ENCODE measurements at regions not wholly inside any gene's neighbourhood (a gene's known extent, or its start where the extent isn't known, plus 50 kb on each side); places are given as distances from the start of the nearest gene placed in this dataset.
A peak's percentile ranks its signal among the peaks of the same experiment; 100 is the strongest.

- no peak for DNase-seq (ENCODE audit: low spot score)
These were observed 186.2 kb downstream of the FOXO1 start for GRCh38 chr13:40480012-40480914.

DNA sequence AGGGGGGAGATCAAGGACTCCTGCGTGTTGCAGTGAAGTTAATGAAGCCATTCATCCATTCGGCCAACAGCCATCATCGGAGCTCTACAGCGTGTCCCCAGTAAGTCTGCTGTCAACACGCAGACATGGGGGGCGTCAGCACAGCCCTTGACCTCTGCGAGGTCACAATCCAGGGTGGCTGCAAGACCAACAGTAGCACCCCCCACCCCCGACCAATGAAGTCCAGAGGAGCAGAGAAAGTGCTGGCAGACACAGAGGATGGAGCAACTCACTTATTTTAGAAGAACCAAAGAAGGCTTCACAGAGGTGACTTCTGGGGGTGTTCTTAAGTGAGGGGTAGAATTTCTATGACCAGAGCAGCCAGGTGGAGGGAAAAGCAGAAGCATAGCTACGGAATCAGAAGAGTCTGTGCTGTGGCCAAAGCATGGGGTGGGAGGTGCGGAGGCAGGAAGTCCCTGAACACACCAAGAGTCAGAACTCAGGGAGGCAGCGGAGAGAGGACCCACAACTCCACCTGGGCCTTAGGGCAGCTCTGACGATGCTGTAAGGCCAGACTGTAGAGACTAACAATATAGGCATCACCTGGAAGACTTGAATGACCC, 185.4 kb downstream of the FOXO1 start:
- no peak for DNase-seq (ENCODE audit: low spot score)

GRCh38 chr13:40483601-40484000, 182.8 kb downstream of the FOXO1 start:
- DNase-seq (ENCODE audit: low spot score): no peak

GRCh38 chr13:40484101-40484800, 182.2 kb downstream of the FOXO1 start:
- DNase-seq (ENCODE audit: low spot score): no peak

DNA sequence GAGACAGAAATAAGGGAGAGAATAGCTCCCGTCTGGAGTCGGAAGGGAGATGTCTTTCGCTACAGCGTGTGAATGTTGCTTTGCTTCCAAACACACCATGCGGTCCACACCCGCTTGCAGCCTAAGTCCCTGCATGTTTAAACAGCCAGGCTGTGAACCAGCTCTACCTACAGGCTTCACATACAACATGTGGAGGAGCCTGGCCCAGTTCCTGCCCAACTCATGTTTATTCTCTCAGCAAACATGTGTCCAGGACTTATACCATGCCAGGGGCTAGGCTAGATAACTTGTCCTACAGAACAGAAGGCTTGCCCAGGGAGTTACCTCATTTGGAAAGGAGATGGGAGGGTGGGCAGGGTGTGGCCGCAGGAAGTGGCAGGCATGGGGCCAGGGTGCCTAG, 181.5 kb downstream of the FOXO1 start:
- DNase-seq (ENCODE audit: low spot score): no peak

- no peak for DNase-seq (ENCODE audit: low spot score)
These were observed 180.6 kb downstream of the FOXO1 start for GRCh38 chr13:40485611-40486517.

DNA sequence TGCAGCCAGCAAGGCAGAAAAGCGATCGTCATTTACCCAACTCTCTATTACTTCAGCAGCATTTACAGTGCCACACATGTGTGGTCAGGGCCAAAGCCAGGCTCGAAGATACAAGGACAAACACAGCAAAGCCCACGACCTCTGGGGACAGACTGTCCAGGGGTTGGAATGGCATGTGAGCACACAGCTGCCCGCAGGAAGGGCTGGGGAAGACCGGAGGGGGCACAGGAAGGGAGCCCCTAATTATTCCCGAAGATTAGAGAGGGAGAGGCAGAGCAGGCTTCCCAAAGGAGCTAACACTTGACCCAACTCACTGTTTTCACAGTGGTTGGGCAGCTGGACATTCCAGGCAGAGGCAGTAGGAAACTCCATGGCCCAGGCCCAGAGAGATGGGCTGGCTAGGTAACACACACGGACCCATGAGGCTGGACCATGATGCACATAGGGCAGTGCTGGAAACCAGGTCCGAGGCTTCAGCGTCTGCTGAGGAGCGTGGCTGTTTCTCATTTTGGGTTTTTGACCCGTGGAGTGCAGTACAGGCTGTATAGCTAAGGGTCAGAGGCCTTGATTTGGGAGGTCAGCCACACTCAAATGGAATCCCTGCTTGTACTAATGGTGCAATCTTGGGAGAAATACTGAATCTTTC, 179.8 kb downstream of the FOXO1 start:
- no peak for DNase-seq (ENCODE audit: low spot score)

- no peak for DNase-seq (ENCODE audit: low spot score)
These were observed 177.5 kb downstream of the FOXO1 start for GRCh38 chr13:40488869-40489391.

- DNase-seq (ENCODE audit: low spot score): no peak
These were observed 176.2 kb downstream of the FOXO1 start for GRCh38 chr13:40490086-40490758.

GRCh38 chr13:40492511-40492910, 173.9 kb downstream of the FOXO1 start:
- no peak for DNase-seq (ENCODE audit: low spot score)

DNA sequence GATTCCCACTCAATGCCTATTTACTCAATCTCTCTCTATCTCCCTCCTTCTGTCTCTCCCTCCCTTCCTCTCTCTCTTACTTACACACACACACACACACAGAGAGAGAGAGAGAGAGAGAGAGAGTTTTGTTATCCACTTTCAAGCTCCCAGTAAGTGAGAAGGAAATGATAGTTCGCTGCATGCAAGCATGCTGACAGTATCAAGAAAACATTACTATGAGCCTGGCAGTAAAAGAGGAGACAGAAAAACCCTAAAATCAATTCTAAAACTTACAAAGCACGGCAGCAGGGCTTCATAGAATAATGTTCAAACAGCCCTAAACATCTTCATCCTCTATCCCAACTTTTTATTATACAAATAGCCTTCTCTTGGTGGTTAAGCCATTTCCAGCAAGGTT, 171.9 kb downstream of the FOXO1 start:
- DNase-seq (ENCODE audit: low spot score): no peak

DNA sequence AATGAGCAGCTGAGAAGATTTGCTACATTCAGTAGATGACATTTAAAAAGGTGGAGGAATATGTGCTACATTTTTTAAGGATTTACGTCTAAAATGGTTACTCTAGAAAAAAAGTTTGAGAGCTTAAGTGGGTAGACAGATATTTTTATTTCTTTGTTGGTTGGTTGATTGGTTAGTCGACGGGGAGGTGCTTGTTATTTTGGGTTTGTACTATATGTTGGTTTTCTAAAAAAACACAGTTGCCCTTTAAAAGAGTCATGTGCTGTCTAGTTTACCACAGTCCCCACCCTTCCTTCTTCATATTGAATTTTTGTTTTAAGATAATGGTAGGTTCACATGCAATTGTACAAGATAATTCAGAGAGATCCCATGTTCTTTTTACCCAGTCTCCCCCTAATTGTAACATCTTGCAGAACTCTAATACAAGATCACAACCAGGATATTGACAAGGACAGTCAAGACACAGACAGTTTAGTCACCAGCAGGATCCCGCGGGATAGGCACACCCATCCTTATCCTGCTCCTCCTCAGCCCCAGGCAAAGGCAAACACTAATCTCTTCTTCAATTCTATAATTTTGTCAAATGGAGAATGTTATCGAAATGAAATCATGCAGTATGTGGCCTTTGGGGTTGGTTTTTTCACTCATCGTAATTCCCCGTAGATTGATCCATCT, 171.4 kb downstream of the FOXO1 start:
- DNase-seq (ENCODE audit: low spot score): no peak

GRCh38 chr13:40495621-40496001, 170.8 kb downstream of the FOXO1 start:
- no peak for DNase-seq (ENCODE audit: low spot score)

GRCh38 chr13:40496035-40496810, 170.2 kb downstream of the FOXO1 start:
- no peak for DNase-seq (ENCODE audit: low spot score)

GRCh38 chr13:40498461-40498860, 168.0 kb downstream of the FOXO1 start:
- no peak for DNase-seq (ENCODE audit: low spot score)

GRCh38 chr13:40502236-40502635, 164.2 kb downstream of the FOXO1 start:
- no peak for DNase-seq (ENCODE audit: low spot score)

- no peak for DNase-seq (ENCODE audit: low spot score)
These were observed 163.4 kb downstream of the FOXO1 start for GRCh38 chr13:40503011-40503410.

GRCh38 chr13:40503966-40504591, 162.4 kb downstream of the FOXO1 start:
- peak; percentile 48 for DNase-seq (ENCODE audit: low spot score)

DNA sequence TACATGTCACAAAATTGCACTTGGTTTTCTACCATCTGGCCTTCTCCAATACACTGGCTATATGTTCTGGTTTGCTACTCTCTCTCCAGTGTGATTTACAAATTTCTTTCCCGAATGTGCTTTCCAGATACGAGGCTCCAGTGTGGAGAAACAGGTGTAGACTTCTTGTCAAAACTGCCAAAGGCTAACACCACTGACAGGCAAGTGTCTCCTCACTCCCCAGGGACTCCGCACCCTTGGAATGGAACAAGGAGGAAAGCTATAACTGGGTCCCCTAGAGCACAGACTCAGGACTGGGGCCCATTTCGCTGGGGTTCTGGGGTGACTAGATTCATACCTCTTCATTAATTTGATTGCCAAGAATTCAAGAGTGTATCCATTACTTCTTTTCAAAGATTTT, 161.8 kb downstream of the FOXO1 start:
- no peak for DNase-seq (ENCODE audit: low spot score)
